Epithelial cell of esophagus (primary cell): ENCODE measurements at regions not wholly inside any gene's neighbourhood (a gene's known extent, or its start where the extent isn't known, plus 50 kb on each side); places are given as distances from the start of the nearest gene placed in this dataset.

Experiments used
- DNase-seq: peaks from one replicate; pipeline ENCODE4 v3.0.0; 2010; ENCODE audit warnings: low read depth
- H3K4me3 ChIP-seq: 2 replicates; pipeline ENCODE4 v1.5.1; 2011; ENCODE audit warnings: mild to moderate bottlenecking, low read length, control low read depth
- TF ChIP-seq, protein P1 (sequence below): IDR thresholded peaks from 2 replicates; pipeline ENCODE4 v1.5.1; 2011; ENCODE audit warnings: low read depth, mild to moderate bottlenecking, low read length, control low read depth, inconsistent platforms; ENCODE audit not compliant: insufficient read depth; ENCODE audit errors: missing control alignments

DNA sequence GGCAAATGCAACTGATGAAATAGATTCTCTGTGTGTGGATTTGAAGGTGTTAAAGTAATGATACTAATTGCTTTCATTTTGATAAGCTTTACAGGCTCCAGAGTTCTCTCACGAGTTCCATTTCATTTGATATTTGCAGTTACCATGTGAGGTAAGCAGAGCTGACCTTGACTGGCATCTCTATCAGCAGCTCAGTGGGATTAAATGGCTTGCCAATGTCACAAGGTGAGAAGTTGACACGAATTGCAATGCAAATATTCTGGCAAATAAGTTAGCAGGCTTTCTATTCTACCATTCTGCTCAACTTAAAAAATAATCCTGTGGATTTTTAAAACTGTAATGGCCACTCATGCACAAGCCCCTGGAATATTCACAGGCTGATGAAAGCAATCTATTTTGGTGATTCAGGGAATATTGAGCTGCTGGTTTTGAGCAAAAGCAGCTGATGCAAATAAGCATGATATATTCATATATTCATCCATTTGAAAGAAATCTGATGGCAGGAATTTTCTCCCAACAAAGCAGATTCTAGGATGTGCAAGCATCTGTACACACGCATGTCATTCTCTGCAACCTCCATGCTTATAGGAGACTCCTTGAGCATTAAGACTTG lies 64.5 kb upstream of the ANKRD1 start:
- H3K4me3 ChIP-seq: no peak overlapping the region
- DNase-seq: no peak
- TF ChIP-seq, protein P1, sequence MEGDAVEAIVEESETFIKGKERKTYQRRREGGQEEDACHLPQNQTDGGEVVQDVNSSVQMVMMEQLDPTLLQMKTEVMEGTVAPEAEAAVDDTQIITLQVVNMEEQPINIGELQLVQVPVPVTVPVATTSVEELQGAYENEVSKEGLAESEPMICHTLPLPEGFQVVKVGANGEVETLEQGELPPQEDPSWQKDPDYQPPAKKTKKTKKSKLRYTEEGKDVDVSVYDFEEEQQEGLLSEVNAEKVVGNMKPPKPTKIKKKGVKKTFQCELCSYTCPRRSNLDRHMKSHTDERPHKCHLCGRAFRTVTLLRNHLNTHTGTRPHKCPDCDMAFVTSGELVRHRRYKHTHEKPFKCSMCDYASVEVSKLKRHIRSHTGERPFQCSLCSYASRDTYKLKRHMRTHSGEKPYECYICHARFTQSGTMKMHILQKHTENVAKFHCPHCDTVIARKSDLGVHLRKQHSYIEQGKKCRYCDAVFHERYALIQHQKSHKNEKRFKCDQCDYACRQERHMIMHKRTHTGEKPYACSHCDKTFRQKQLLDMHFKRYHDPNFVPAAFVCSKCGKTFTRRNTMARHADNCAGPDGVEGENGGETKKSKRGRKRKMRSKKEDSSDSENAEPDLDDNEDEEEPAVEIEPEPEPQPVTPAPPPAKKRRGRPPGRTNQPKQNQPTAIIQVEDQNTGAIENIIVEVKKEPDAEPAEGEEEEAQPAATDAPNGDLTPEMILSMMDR: no peak

GRCh38 chr10:90986136-90986760 lies 65.4 kb upstream of the ANKRD1 start:
- H3K4me3 ChIP-seq: no peak overlapping the region
- TF ChIP-seq, protein P1: no peak
- DNase-seq: no peak

- H3K4me3 ChIP-seq: no peak overlapping the region
- TF ChIP-seq, protein P1: no peak
- no peak for DNase-seq
These were observed 66.0 kb upstream of the ANKRD1 start for GRCh38 chr10:90986870-90987269.

DNA sequence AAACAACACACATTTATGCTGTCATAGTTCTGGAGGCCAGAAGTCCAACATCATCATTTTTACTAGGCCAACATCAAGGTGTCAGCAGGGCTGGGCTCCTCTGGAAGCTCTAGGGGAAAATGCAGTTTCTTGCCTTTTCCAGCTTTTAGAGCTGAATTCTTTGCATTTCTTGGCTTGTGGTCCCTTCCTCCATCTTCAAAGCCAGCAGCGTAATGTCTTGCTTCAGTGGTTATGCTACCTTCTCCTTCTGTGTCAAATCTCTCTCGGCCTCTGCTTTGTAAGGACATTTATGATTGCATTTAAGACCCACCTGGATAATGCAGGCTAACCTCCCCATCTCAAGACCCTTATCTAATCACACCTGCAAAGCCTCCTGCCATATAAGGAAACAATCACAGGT lies 66.5 kb upstream of the ANKRD1 start:
- no peak overlapping the region for H3K4me3 ChIP-seq
- no peak for DNase-seq
- TF ChIP-seq, protein P1: no peak

DNA sequence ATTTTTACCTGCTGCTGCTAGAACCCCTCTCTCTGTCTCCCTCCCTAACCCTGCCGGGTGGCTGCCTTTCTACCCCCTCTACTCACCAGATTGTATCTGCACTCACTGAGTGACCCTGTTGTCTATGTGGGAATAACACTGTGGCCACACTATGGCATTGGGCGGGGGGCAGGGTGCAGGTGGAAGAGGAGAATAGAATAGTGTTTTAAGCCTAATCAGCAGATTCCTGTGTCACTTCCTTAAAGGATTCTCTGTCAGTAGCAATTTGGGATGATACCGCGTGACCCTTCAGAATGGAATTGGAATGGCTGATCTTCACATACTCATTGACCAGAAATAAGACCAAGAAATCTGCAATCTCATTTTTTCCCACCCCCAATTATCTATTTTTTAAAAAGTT lies 67.1 kb upstream of the ANKRD1 start:
- DNase-seq: no peak
- no peak overlapping the region for H3K4me3 ChIP-seq
- TF ChIP-seq, protein P1: no peak

- DNase-seq: no peak
These were observed 67.9 kb upstream of the ANKRD1 start for GRCh38 chr10:90988802-90989201.

More at GRCh38 chr10:90988802-90989201, 67.9 kb upstream of the ANKRD1 start:
- TF ChIP-seq, protein P1: no peak
- no peak overlapping the region for H3K4me3 ChIP-seq
